GM19452 (cell line): ENCODE measurements at regions not wholly inside any gene's neighbourhood (a gene's known extent, or its start where the extent isn't known, plus 50 kb on each side); places are given as distances from the start of the nearest gene placed in this dataset.
"Not testable (repeated sequence)": the region's sequence is repeated elsewhere in the genome, so short reads cannot be mapped to it uniquely, and the experiment has no call there.

Source experiments
- ATAC-seq: cut with Tn5 transposase; IDR thresholded peaks from one replicate; pipeline ENCODE4 v1.9.1; 2021; ENCODE audit not compliant: unreplicated experiment

DNA sequence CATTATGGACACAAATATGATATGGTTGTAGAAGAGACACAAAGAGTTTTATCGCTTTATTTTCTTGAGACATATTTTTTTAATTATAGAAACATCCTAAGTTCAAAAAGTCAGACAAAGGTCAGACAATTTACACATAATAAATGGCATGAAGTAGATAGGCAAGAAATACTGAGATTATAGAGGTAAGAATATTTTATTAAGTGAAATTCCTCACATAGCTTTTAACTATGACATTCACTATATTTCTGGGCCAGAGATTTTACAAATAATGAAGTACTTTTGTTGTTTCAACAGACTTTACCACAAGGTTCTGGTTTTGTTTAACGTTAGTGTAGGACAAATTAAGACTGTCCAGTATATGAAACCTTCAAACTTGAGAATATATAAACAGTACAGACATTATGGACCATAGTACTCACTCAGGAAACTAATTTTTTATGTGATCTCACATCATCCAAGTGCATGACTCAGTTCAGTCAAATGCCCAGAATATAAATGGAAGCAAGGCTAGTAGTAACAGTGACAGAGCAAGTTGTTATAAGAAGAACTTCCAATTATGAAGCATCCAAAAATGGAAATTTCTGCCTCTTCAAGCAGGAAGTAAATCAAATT lies 394.8 kb downstream of the KCNJ2 start:
- no peak for ATAC-seq

- no peak for ATAC-seq
These were observed 399.8 kb downstream of the KCNJ2 start for GRCh38 chr17:70569128-70569527.

DNA sequence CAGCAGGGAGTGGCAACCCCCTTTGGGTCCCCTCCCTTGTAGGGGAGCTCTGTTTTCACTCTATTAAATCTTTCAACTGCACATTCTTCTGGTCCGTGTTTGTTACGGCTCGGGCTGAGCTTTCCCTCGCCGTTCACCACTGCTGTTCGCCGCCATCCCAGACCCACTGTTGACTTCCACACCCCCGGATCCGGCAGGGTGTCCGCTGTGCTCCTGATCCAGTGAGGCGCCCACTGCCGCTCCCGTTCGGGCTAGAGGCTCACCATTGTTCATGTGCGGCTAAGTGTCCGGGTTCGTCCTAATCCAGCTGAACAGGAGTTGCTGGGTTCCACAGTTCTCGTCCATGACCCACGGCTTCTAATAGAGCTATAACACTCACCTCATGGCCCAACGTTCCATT lies 408.1 kb downstream of the KCNJ2 start:
- ATAC-seq = no peak

DNA sequence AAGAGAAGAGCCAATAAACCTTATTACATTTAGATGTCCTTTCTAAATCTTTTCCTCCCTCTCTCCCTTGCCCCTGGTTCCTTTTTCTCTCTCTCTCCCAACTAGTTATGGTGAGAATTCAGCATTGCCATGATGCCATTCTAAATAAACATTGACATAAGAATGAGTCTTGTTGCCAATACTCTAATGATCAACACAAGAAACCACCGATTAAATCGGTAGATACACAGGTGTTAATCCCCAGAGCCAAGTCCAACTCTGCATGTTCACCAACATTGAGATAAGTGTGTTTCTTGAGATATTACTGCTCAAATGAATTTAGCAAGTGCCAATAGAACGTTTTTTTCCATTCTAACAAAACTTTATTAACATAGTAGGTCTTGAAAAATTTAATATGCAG lies 412.1 kb downstream of the KCNJ2 start:
- no peak for ATAC-seq

- no peak for ATAC-seq
These were observed 413.4 kb downstream of the KCNJ2 start for GRCh38 chr17:70582777-70583176.

- ATAC-seq = no peak
These were observed 414.9 kb downstream of the KCNJ2 start for GRCh38 chr17:70584255-70584654.

- no peak for ATAC-seq
These were observed 418.7 kb downstream of the KCNJ2 start for GRCh38 chr17:70588003-70588402.

- no peak for ATAC-seq
These were observed 428.4 kb downstream of the KCNJ2 start for GRCh38 chr17:70597774-70598173.

DNA sequence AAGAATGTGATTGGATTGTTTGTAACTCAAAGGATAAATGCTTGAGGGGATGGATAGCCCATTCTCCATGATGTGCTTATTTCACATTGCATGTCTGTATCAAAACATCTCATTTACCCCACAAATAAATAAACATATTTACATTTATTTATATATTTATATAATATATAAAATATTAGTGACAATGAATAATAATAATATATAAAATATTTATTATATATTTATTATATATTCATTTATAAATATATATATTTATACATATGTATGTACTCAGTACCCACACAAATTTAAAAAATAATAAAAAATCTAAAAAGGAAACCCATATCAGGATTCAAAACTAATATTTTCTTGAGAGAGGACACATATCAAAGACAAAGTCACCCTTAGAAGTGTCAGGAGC lies 429.9 kb downstream of the KCNJ2 start:
- no peak for ATAC-seq

- ATAC-seq = not testable (repeated sequence)
These were observed 430.6 kb downstream of the KCNJ2 start for GRCh38 chr17:70599945-70600344.

GRCh38 chr17:70603226-70603625 lies 433.9 kb downstream of the KCNJ2 start:
- no peak for ATAC-seq

DNA sequence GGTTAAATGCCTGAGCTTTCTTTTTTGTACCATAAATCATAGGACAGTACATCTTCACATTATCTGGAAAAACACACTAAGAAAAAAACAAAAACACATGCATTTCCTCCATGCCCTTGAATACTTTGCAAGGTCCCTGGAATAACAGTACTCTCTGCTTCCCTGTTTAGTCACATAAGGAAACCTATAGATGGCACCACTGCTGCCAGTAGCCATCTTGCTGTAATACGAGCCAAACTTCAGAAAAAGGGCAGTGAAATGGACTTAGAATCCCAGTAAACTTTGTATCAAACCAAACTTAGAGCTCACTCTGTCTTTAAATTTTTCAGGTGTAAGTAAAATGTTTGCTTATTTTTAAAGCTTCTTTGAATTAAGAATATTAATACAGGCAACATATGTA lies 435.5 kb downstream of the KCNJ2 start:
- no peak for ATAC-seq

DNA sequence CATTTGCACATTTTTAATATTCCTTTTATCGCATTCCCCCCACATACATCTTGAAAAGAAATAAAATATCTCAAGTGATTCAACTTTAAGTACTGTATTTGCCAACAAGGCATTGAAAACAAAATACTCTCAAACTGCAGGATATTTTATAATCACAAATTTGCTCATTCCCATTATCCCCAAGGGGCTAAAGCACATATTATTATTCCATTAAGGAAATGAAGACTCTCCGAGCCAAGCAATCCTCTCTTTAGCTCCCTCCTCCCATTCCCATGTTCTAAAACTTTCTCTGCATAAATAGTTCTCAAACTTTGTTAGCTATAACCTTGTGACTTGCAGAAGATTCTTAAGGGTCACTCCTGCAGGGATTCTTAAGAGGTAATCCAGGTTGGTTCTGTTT lies 436.8 kb downstream of the KCNJ2 start:
- no peak for ATAC-seq

DNA sequence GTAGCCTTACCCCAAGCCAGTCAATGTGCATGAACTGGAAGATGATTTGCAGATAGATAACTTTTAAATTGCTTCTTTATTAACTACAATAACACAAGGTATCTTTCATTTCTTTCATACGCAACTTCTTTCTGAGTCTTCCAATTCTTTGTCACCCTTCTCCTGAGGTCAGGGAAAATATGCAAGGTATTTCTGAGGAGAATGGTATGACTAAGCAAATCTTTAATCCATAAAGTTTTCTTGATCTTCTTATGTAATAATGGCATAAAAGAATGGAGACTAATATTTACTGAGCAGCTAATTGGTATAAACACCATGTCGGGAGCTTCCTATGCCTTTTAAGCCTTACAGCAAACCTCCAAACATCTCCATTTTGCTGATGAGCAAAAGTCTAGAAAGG lies 438.9 kb downstream of the KCNJ2 start:
- no peak for ATAC-seq

- no peak for ATAC-seq
These were observed 439.6 kb downstream of the KCNJ2 start for GRCh38 chr17:70608957-70609356.

DNA sequence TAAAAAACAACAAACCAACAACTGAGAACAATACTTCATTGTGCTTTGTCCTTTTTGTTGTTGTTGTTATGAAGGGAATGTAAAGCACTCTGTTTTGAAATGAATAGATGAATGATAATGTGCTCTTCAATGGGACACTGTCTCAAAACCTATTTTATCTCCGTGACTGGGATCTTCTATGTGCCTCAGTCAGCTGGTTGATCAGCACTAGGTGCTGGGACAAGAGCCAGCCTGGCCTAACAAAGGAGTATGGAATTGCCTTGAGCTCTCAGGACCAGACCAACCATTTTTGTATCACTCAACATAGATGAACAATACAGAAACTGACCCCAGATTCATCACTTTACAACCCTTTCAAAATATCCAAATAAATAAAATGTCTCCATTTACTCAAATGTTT lies 440.2 kb downstream of the KCNJ2 start:
- ATAC-seq = no peak

- no peak for ATAC-seq
These were observed 440.8 kb downstream of the KCNJ2 start for GRCh38 chr17:70610161-70610560.

DNA sequence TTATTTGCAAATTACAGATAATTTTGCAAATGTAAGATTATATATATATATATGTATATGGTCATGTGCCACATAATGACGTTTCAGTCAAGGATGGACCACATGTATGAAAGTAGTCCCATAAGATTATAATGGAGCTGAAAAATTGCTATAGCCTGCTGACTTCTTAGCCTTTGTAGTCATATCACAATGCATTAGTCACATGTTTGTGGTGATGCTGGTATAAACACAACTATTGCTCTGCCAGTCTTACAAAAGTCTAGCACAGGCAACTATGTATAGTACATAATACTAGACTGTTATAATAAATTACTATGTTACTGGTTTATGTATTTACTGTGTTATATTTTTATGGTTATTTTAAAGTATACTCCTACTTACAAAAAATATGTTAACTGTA lies 444.3 kb downstream of the KCNJ2 start:
- no peak for ATAC-seq

GRCh38 chr17:70615831-70616230 lies 446.5 kb downstream of the KCNJ2 start:
- no peak for ATAC-seq

DNA sequence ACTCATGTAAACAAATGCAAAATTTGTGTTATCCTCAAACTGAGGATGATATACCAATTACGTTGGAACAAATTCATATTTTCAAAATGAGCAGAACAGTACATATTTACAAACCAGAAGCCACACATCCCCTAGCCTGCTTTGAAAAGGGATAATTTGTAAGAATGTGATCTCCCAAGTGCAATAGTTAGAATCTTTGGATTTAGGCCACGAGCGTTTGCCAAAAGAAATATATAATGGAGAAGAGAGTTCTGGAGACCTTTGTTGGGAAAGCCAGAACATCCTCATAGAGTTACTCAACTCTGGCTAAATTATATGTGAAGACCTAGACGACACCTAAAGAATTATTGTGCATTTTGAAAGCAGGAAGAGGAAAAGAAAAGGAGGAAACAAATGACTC lies 449.3 kb downstream of the KCNJ2 start:
- ATAC-seq = no peak

DNA sequence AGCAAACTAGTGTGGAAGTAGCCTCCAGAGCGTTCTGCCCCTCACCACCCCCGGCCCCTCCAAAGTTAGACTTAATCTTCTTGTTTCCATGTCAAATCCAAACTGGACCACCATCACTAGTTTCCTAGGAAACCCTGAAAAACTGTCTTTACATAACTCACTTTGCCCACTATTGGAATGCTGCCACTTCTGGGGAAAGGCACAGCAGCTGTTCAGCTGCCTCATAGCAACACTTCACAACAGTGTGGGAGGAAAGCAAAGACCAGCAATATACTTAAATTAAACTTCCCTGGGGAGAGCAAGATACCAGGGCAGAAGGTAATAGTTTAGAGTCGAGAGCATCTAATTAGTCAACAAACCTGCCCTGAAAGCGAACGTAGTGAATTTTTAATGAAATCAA lies 452.2 kb downstream of the KCNJ2 start:
- ATAC-seq = no peak

DNA sequence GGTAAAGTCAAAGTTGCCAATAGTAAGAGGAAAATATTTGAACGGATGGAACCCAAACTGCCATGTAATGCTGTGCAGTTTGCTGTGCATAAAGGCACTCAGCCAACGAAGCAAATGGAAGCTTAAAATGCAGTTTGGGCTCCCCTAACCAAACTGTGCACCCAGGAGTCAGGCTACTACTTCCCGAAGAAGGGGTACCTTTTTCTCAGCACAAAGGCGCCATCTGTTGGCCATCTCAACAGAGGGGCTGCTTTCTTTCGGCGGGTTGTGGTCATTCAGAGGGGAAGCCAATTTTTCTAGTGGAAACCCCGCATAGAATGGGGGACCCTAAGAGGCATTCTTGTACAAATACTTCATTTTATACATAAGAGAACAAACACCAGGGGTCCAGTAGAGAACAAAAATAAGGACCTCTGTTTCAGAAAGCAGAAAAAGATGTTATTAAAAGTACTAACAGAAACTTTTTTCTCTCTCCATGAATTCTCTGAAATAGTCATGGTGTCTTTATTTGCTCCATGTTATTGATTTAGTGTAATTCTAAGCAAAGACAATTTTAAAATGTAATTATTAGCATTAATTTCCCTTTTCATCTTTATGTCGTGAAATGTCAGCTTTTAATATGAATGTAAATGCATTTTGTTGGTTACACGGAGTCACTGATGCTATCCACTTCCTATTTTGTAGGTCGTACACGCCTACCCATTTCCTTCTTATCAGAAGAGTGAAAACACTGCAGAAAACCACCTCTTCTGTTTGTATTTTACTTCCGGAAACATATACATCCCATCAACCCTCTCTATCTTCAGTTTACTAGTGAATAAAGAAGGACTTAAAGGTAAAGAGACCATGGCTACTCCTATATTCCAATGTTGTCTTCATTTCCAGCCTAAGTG lies 453.3 kb downstream of the KCNJ2 start:
- no peak for ATAC-seq

DNA sequence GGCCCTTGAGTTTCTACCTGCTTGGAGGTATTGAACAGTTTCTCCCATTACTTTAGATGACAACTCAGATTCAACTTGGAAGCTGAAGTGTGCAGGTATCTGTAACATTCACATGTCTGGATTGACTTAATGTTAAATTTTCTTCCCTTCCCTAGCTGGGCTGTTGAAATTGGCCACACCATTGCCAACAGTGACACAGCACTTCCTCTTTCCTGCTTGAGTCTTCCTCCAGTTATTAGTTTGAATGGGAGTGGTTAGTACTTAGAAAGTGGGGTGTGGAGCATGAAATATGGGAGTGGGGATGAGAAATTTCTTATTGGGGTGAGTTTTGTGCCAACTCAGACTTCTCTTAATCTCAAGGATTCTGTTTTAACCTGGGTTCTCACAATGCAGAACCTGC lies 454.9 kb downstream of the KCNJ2 start:
- no peak for ATAC-seq
